OCI-LY7 (cell line): ENCODE measurements at regions not wholly inside any gene's neighbourhood (a gene's known extent, or its start where the extent isn't known, plus 50 kb on each side); places are given as distances from the start of the nearest gene placed in this dataset.

Experiments used
- BruUV-seq: library from RNA; stranded (reverse); fragments of 400-500 nt; replicated peaks from 2 replicates; lab custom pipeline; 2021; lab: Mats Ljungman, UMichigan
- CTCF ChIA-PET: fragments of 300-600 bp; sonication (Branson Sonifier 250); formaldehyde crosslinking; loops from one replicate; lab custom pipeline; 2022; ENCODE audit warnings: antibody characterized with exemption; ENCODE audit not compliant: unreplicated experiment; lab: Charles Lee
- POLR2A ChIA-PET: fragments of 300-600 bp; sonication (Branson Sonifier 250); formaldehyde crosslinking; loops from one replicate; lab custom pipeline; 2022; ENCODE audit warnings: antibody characterized with exemption; lab: Charles Lee
- DNase-seq: peaks from one replicate; pipeline ENCODE4 v3.0.0-alpha.2; 2015; ENCODE audit warnings: low spot score
- H2AFZ ChIP-seq: fragments of 200-600 bp; sonication (generic), shearing (Covaris generic); 2 replicates; pipeline ENCODE4 v1.6.1; 2014; ENCODE audit warnings: mild to moderate bottlenecking, antibody characterized with exemption, low read length, moderate library complexity
- H3K27ac ChIP-seq: fragments of 200-600 bp; sonication (generic); 2 replicates; pipeline ENCODE4 v1.5.1; 2014; ENCODE audit warnings: mixed run types, low read depth, mild to moderate bottlenecking, moderate library complexity, low read length, inconsistent platforms; ENCODE audit not compliant: poor library complexity, severe bottlenecking
- H3K36me3 ChIP-seq: fragments of 200-600 bp; sonication (generic); 2 replicates; pipeline ENCODE4 v1.6.1; 2014; ENCODE audit warnings: mild to moderate bottlenecking, antibody characterized with exemption, low read length, moderate library complexity, mixed read lengths; ENCODE audit not compliant: insufficient read depth
- H3K4me1 ChIP-seq: fragments of 200-600 bp; sonication (generic); 2 replicates; pipeline ENCODE4 v1.5.1; 2014; ENCODE audit warnings: mild to moderate bottlenecking, low read length; ENCODE audit not compliant: insufficient read depth, poor library complexity, severe bottlenecking
- H3K4me2 ChIP-seq: fragments of 200-600 bp; sonication (generic); 2 replicates; pipeline ENCODE4 v1.6.1; 2014; ENCODE audit warnings: mild to moderate bottlenecking, low read length
- H3K4me3 ChIP-seq: fragments of 200-600 bp; sonication (generic); 2 replicates; pipeline ENCODE4 v1.5.1; 2014; ENCODE audit warnings: mild to moderate bottlenecking, low read depth, low read length; ENCODE audit not compliant: poor library complexity, severe bottlenecking
- H3K79me2 ChIP-seq: fragments of 200-600 bp; sonication (generic); 2 replicates; pipeline ENCODE4 v1.6.1; 2016; ENCODE audit warnings: low read depth, mild to moderate bottlenecking, low read length, moderate library complexity, mixed read lengths; ENCODE audit not compliant: insufficient read depth
- H3K9me2 ChIP-seq: fragments of 200-600 bp; sonication (generic); 2 replicates; pipeline ENCODE4 v1.6.1; 2016; ENCODE audit warnings: mild to moderate bottlenecking, low read length, mixed read lengths; ENCODE audit not compliant: insufficient read depth
- H3K9me3 ChIP-seq: fragments of 200-600 bp; sonication (generic); 2 replicates; pipeline ENCODE4 v1.6.1; 2014; ENCODE audit warnings: mild to moderate bottlenecking, mixed run types, low read length, mixed read lengths
- H4K20me1 ChIP-seq: fragments of 200-600 bp; sonication (generic); 2 replicates; pipeline ENCODE4 v1.6.1; 2014; ENCODE audit warnings: mild to moderate bottlenecking, antibody characterized with exemption, low read length, moderate library complexity, mixed read lengths; ENCODE audit not compliant: insufficient read depth
- CTCF ChIP-seq: fragments of 200-600 bp; sonication (generic); conservative IDR thresholded peaks from 2 replicates; pipeline ENCODE4 v1.5.1; 2014; ENCODE audit warnings: mild to moderate bottlenecking, antibody characterized with exemption, low read length, moderate library complexity, mixed read lengths
- EZH2phosphoT487 ChIP-seq: fragments of 200-600 bp; sonication (generic); IDR thresholded peaks from 2 replicates; pipeline ENCODE4 v1.6.1; 2018; ENCODE audit warnings: low read depth, borderline replicate concordance, mild to moderate bottlenecking, mixed run types, antibody characterized with exemption, low read length, moderate library complexity, mixed read lengths
- intact Hi-C: fragments of 100-400 bp; cut with micrococcal nuclease; formaldehyde crosslinking; loops from one replicate; pipeline ENCODE4 v1.10.0; 2022; ENCODE audit not compliant: unreplicated experiment

GRCh38 chr2:150125708-150126107 lies 361.8 kb downstream of the RND3 start:
- Histone ChIP-seq H3K4me2 (no peak overlapping the region), H3K9me2 (no peaks in the 10 kb centered on the region), H3K36me3 (no peaks in the 10 kb centered on the region), H2AFZ (no peak overlapping the region), H3K79me2 (no peaks in the 10 kb centered on the region), H3K27ac (no peak overlapping the region), H4K20me1 (no peaks in the 10 kb centered on the region), H3K4me3 (no peak overlapping the region), H3K9me3 (no peaks in the 10 kb centered on the region), H3K4me1 (no peaks in the 10 kb centered on the region)
- CTCF ChIA-PET, result no interaction called here
- intact Hi-C loops, result no loop called here
- DNase-seq, result no peak
- BruUV-seq, result no TSS peak
- TF ChIP-seq CTCF (no peak), EZH2phosphoT487 (no peak)
- POLR2A ChIA-PET, result interaction anchor here (1.0 to 1.6 kb wide), 2 partner anchors 15 to 20 kb away, joined by 4 read pairs; no protein-coding TSS in a partner anchor

GRCh38 chr2:150125188-150125587 lies 362.3 kb downstream of the RND3 start:
- POLR2A ChIA-PET, result interaction anchor here (1.0 kb wide), 1 partner anchor 16 kb away, joined by 4 read pairs; no protein-coding TSS in a partner anchor

More at GRCh38 chr2:150125188-150125587, 362.3 kb downstream of the RND3 start:
- Histone ChIP-seq H3K27ac (no peak overlapping the region), H4K20me1 (no peaks in the 10 kb centered on the region), H2AFZ (no peak overlapping the region), H3K79me2 (no peaks in the 10 kb centered on the region), H3K36me3 (no peaks in the 10 kb centered on the region), H3K4me2 (no peak overlapping the region), H3K4me1 (no peaks in the 10 kb centered on the region), H3K9me2 (no peaks in the 10 kb centered on the region), H3K9me3 (no peaks in the 10 kb centered on the region), H3K4me3 (no peak overlapping the region)
- TF ChIP-seq EZH2phosphoT487, result no peak
- TF ChIP-seq CTCF, result no peak
- no peak for DNase-seq
- BruUV-seq, result no TSS peak
- CTCF ChIA-PET, result no interaction called here
- intact Hi-C loops, result no loop called here
